UCSD-AML1 (cell line): ENCODE measurements at regions not wholly inside any gene's neighbourhood (a gene's known extent, or its start where the extent isn't known, plus 50 kb on each side); places are given as distances from the start of the nearest gene placed in this dataset.

ENCODE experiments used
- DNase-seq: peaks from one replicate; lab custom pipeline; 2025; ENCODE audit not compliant: unreplicated experiment; lab: John Stamatoyannopoulos, UW

DNA sequence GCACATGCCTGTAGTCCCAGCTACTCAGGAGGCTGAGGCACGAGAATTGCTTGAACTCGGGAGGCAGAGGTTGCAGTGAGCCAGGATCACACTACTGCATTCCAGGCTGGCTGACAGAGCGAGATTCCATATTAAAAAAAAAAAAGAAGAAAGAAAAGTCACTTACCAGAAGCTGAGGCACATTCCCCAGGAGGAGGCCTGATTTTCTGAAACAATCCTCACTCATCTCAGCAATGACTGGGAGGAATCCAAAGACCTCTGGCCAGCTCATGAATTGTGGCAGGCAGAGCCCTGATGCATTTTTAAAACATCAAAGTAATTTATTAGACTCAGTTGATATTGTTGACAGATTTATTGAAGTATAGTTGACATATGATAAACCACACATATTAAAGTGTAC, 206.3 kb downstream of the FOXO1 start:
- no peak for DNase-seq

DNA sequence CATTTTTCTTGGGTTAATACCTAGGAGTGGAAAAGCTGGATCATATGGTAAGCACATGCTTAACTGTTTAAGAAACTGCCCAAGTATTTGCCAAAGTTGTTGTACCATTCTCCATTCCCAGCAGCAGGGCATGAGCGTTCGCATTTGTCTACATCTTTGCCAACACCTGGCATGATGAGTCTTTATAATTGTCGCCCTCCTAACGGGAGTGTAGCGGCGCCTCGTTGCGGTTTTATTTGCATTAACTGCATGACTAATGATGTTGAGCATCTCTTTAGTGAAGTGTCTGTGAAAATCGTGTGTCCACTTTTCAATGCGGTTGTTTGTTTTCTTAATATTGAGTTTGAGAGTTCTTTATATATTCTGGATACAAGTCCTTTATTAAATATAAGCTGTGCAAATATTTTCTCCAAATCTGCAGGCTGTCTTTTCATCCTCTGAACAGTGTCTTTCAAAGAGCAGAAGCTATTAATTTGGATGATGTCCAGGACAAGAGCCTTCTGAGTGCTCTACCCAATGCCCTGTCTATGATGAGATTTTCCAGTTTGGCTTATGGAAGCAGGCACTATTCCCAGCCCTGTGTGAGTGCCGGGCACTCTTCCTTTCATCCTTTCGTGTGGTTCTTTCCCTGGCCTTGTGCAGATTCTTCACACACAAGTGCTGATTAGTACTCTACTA, 202.0 kb downstream of the FOXO1 start:
- DNase-seq: no peak

GRCh38 chr13:40465015-40465390, 201.4 kb downstream of the FOXO1 start:
- no peak for DNase-seq

- DNase-seq: no peak
Measured at GRCh38 chr13:40466272-40466671, 200.2 kb downstream of the FOXO1 start.

DNA sequence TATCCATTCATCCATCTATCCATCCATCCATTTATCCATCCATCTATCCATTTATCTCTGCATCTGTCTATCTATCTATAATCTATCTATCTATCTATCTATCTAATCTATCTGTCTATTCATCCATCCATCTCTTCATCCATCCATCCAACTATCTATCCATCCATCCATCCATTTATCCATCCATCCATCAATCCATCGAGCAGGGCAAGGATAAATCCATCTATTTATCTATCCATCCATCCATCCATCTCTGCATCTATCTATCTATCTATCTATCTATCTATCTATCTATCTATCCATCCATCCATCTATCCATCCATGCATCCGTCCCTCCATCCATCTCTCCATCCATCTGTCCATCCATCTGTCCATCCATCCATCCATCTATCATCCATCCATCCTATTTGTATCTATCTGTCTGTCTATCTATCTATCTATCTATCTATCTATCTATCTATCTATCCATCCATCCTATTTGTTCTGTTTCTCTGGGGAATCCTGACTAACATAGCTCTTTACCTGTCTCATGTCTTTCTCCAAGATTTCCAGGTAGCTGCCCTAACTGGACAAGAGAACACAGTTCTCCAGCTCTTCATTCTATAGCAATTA, 198.1 kb downstream of the FOXO1 start:
- no peak for DNase-seq

- DNase-seq: no peak
Measured at GRCh38 chr13:40469581-40470310, 196.7 kb downstream of the FOXO1 start.

DNA sequence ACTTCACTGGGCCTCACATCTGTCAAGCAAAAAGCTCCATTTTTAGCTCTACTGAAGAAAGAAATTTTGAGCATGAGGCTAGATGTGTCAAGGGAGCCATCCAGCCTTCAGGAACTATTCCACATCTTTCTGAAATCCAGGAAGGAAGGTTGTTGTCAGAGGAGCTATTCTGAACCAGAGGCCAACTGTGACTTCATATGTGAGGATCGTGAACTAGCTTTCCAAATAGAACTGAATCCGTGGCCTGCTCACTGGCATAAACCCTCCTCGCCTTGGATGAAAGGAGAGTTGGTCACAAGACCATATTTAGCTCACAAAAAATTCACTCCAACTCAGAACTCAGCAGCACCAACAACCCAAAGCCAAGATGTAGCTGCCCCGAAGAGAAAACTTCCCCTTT, 195.8 kb downstream of the FOXO1 start:
- DNase-seq: no peak

DNA sequence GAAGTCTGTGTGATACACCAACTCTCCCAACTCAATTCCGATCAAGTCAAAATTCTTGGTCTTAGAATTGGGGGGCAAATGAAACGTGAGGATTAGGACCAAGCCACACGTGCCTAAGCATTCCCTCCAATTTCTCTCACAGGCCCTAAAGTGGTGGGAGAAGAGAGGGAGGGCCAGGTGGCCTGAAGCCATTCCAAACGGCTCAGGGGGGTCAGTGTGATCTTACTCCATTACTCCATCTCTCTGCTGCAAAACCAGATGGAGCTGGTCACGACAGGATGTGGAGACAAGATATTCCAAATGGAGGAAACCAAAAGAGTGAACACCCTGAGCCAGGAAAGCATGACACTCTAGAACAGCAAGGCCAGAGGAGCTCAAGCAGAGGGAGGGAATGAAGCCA, 195.4 kb downstream of the FOXO1 start:
- DNase-seq: no peak

GRCh38 chr13:40471911-40472310, 194.5 kb downstream of the FOXO1 start:
- DNase-seq: no peak

DNA sequence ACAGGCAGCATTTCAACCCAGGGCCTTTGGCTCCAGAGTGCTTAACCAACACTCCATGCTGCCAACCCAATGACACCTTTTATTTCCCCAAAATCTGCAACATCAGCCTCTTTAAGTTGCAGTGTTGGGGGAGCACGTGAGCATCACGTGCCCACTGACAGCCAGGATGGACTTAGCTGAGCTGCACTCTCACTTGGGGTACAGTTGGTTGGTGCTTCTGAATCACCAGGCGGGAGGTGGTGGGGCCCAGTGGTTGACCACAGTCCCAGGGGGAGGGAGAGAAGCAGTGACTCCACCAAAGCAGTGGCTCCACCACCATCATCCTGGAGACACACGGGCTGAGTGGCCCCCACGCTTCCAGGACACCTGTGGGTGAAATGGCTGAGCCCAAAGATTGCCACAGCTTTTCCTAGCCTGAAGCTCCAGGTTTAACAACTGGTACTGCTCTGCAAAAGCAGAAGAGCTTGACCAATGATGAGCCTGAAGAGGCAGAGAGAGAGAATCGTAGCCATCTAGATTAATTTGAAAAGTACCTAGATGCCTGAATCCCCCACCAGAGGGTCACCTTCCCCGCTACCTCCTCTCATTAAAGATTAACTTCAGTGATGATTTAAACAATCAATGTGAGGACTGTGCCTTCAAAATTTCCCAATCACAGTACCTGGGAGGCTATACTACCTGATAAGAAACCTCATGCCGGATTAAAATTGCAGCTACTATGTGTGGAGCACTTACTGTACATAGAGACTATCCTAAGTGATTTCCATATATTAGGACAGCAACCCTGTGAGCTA, 193.8 kb downstream of the FOXO1 start:
- DNase-seq: no peak

GRCh38 chr13:40475617-40476016, 190.8 kb downstream of the FOXO1 start:
- no peak for DNase-seq

- no peak for DNase-seq
Measured at GRCh38 chr13:40476175-40476958, 190.1 kb downstream of the FOXO1 start.

- DNase-seq: peak; percentile 27
Measured at GRCh38 chr13:40477623-40478608, 188.5 kb downstream of the FOXO1 start.

DNA sequence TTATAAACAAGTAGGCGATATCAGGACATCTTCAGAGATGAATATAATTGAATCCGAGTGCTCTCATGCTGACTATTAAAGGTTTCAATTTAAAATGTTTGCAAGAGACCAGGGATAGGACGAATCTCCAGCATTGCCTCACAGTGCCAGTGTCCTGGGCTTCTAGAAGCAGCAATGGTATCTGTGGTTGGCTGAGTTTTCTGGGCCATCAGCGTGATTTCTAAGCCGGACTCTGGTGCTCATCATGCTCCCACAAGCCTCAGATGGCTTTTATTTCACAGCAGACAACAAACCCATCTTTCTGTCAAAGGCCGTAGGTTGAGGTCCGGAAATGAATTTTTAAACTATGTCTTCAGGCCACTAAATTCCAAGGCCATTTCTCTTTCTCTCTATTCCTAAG, 187.7 kb downstream of the FOXO1 start:
- DNase-seq: no peak

- DNase-seq: no peak
Measured at GRCh38 chr13:40479196-40479845, 187.1 kb downstream of the FOXO1 start.

GRCh38 chr13:40480012-40480914, 186.2 kb downstream of the FOXO1 start:
- DNase-seq: no peak

DNA sequence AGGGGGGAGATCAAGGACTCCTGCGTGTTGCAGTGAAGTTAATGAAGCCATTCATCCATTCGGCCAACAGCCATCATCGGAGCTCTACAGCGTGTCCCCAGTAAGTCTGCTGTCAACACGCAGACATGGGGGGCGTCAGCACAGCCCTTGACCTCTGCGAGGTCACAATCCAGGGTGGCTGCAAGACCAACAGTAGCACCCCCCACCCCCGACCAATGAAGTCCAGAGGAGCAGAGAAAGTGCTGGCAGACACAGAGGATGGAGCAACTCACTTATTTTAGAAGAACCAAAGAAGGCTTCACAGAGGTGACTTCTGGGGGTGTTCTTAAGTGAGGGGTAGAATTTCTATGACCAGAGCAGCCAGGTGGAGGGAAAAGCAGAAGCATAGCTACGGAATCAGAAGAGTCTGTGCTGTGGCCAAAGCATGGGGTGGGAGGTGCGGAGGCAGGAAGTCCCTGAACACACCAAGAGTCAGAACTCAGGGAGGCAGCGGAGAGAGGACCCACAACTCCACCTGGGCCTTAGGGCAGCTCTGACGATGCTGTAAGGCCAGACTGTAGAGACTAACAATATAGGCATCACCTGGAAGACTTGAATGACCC, 185.4 kb downstream of the FOXO1 start:
- no peak for DNase-seq

GRCh38 chr13:40483601-40484000, 182.8 kb downstream of the FOXO1 start:
- no peak for DNase-seq
